Embryonic facial prominence (tissue), 1 donor: ENCODE measurements at regions not wholly inside any gene's neighbourhood (a gene's known extent, or its start where the extent isn't known, plus 50 kb on each side); places are given as distances from the start of the nearest gene placed in this dataset.

ENCODE experiments used
- DNase-seq: peaks from one replicate; pipeline ENCODE4 v3.0.0-alpha.2; 2016; ENCODE audit errors: extremely low spot score

- DNase-seq, result no peak
Measured at GRCh38 chr5:125725691-125726090, 697.5 kb upstream of the GRAMD2B start.

- no peak for DNase-seq
Measured at GRCh38 chr5:125743939-125744338, 679.3 kb upstream of the GRAMD2B start.

DNA sequence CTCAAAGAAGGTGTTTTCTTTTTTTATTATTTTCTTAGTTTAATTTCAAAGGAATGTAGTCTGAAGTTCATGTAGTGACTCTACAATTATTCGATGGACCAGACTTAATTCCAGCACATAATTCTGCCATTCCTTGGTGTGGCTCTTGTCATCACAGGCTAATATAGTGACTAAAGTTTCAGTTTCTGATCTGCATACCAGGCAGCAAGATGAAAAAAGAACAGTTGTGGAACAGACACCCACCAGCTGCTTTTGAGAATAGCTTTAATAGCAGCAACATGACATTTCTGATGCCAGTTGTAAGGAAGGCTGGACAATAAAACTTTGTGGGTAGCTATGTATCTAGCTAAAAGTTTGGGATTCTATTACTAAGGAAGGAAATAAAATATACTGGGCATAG lies 676.3 kb upstream of the GRAMD2B start:
- DNase-seq, result no peak

GRCh38 chr5:125750147-125750860 lies 672.9 kb upstream of the GRAMD2B start:
- DNase-seq, result no peak

GRCh38 chr5:125750861-125751186 lies 672.4 kb upstream of the GRAMD2B start:
- no peak for DNase-seq

GRCh38 chr5:125756456-125756855 lies 666.8 kb upstream of the GRAMD2B start:
- no peak for DNase-seq

- DNase-seq, result no peak
Measured at GRCh38 chr5:125766706-125767105, 656.5 kb upstream of the GRAMD2B start.

GRCh38 chr5:125775896-125776295 lies 647.3 kb upstream of the GRAMD2B start:
- DNase-seq, result no peak

DNA sequence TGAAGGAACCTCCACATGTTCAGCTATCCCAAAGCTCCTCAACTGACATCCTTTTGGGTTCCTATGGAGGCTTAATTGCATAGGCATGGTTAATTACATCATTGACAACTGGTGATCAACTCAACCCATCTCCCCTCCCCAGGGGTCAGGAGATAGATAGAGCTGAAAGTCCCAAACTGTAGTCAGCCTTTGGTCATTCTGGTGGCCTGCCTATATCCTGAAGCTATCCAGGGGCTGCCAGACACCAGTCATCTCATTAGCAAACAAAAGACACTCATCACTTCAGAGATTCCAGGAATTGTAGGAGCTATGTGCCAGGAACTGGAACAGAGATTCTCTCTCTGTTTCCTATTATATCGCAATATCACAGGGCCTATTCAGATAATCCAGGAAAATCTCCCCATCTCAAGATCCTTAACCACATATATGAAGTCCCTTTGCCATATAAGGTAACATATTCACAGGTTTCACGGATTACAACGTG lies 646.5 kb upstream of the GRAMD2B start:
- DNase-seq, result no peak

- DNase-seq, result no peak
Measured at GRCh38 chr5:125778791-125779190, 644.4 kb upstream of the GRAMD2B start.

- no peak for DNase-seq
Measured at GRCh38 chr5:125785407-125785806, 637.8 kb upstream of the GRAMD2B start.

DNA sequence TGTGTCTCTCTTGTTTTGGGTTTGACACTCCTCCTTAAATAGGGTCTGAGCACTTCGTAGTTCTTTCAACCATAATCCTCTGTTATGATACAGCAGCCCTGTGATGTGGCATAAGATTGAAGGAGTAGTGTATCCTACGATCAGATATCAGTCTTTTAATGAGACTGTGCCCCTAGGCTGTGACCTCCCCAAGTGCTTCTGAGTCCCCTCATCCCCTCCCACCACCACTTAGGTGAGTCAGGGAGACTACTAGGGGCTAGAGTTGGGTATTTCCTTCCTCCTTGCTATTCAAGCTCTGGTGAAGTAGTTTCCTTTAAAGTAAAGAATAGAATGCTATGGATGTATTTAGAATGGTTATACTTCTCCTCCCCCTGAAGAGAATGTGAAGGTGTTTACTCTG lies 637.2 kb upstream of the GRAMD2B start:
- DNase-seq, result no peak

GRCh38 chr5:125793470-125793869 lies 629.7 kb upstream of the GRAMD2B start:
- no peak for DNase-seq

DNA sequence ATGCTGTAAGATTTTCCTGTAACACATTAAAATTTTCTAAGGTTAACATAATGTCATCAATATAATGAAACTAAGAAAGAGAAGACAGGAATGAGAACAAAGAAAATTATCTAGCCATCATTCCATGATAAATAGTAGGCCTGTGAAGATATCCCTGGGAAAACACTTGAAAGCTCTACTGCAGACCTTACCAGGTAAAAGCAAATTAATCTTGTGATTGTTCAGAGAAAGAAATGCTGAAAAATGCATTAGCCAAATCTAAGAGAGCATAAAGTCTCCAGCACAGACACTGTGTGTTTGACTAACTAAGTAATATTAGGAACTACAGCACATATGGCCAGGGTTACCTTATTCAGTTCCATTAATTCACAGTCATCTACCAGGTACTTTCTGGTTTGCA lies 628.3 kb upstream of the GRAMD2B start:
- no peak for DNase-seq

GRCh38 chr5:125798307-125798706 lies 624.9 kb upstream of the GRAMD2B start:
- peak; percentile 46 for DNase-seq

DNA sequence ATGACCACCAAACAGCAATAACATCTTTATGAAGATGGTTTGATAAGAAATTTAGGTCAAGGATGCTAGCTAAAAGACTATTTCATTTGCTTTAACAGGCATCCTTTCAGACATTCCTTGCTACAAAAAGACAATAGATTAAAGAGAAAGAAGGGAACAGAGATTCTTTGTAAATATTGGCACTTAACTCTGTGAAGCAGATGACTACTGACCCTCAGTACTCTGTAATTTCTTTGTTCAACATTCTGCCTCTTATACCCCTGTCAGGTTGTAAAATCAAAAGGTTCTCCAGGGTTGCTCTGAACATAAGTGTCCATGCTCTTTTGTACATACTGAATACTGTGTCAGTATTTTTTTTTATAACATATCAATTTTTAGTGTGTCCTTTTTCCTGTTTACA lies 610.6 kb upstream of the GRAMD2B start:
- DNase-seq, result no peak

DNA sequence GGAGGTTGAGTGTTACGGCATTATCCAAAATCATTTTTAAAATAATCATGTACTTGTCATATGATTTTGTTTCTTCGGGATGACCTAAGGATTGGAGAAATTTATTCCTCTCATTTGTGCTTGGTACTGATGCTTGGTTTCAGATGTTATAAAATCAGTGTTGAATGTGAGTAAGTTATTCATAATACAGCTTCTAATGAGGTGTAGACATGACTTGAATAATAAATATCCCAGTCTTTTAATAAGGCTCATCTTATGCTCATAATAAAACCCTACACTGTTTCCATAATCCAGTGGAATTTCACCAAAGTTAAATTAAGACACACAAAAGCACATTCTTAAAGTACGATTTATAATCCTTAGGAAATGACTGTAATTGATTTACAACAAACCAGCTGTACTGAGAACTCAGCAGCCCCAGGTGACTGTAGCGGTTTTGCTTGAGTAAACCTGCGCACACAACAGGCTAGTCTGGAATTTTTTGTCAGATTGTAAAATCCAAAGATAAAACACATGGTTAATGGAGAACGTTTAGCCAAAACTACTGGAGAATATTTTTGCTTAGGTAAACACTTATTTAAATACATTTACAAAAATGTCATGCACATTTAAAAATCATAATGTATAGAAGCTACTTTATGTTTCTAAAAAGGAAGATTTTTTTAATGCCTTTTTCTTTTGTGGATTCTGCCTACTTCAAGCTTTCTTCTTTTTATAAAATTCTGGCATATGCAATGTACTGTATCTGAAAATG lies 609.8 kb upstream of the GRAMD2B start:
- no peak for DNase-seq

DNA sequence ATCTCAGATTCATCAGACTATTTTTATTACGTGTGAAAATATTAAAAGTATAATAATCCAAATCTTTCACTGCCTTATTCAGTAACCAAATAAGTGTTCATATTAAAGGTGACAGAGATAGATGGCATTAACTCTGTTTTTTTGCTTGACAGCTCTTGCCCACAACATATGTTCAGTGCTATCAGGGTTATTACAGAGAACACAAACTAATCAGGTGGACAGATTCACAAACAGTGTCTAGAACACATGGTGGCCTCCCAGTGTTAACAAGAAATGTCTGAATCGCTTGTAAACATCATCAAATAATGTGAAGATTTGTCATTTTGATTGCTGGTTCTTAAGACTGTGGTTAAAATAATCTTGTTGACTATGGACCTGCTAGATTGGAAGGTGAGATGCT lies 609.1 kb upstream of the GRAMD2B start:
- DNase-seq, result no peak

GRCh38 chr5:125823572-125823971 lies 599.6 kb upstream of the GRAMD2B start:
- no peak for DNase-seq

DNA sequence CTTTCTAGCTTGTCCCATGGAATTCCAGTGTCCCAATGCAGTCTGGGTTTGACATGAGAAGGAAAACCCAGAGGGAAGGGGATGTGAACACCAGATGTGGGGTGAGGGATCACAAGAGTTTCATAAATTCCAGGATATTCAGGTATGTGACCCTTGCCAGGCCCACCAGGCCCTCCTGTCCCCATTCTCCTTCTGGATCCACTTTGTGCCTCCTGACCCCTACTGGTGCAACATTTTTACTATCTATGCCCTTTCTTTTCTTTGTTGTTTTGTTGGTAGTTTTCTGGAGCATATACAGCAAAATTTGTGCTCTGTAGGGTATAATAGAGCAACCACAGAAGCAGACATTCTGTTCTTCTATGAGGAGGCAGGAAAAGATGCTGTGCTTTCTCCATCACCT lies 597.0 kb upstream of the GRAMD2B start:
- DNase-seq, result no peak

DNA sequence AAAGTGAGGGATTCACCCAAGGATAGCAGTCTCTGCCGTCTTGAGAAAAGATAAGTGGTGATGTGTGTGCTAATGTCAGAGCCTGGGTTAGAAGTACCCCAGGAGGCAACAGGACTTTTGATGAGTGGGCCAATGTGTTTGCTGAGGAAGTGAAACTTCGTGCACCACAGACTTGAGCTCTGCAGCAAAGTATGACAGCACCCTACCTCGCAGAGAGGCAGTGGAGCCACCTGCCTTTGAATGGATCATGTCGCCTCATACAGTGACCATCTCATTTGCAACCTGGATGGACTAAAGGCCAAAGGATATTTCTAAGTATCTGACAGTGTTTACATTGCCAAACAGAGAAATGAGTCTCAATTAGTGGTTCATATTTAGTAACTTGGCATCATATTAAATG lies 593.9 kb upstream of the GRAMD2B start:
- no peak for DNase-seq

DNA sequence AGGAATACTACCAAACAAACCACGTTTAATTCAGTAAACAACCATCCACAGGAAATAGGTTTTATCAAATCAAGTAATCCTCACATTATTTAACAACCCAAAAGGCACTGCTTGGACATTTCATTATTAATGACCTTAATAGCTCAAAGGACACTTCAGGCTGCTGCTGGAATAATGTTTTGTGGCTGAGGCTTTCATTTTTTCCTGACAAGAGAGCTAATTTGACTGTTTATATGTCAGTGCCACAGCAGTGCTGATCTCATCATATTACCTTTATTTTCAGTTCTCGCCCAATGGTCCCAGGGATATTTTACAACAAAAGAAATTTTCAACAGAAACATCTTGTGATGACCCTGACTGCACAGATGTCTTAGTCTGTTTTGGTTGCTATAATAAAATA lies 589.8 kb upstream of the GRAMD2B start:
- no peak for DNase-seq

GRCh38 chr5:125834438-125835115 lies 588.6 kb upstream of the GRAMD2B start:
- DNase-seq, result no peak
